ENCODE measurements at regions not wholly inside any gene's neighbourhood (a gene's known extent, or its start where the extent isn't known, plus 50 kb on each side); places are given as distances from the start of the nearest gene placed in this dataset.

- Histone ChIP-seq H3K9ac (ENCODE audit: insufficient read depth in 1 of 2, low read depth in 2 of 2, low read length in 2 of 2) (no peak overlapping the region), H2AFZ (ENCODE audit: low read depth, low read length) (no peak overlapping the region), H3K4me1 (replicated peaks in 1 of 2; ENCODE audit: control insufficient read depth in 2 of 2, insufficient read depth in 2 of 2, low read length in 2 of 2) (no peaks in the 10 kb centered on the region), H3K36me3 (ENCODE audit: control insufficient read depth, insufficient read depth, low read length) (no peaks in the 10 kb centered on the region), H3K4me3 (no peak overlapping the region), H3K4me2 (ENCODE audit: insufficient read depth, low read length) (no peak overlapping the region), H3K9me1 (ENCODE audit: control insufficient read depth, insufficient read depth, low read length) (no peaks in the 10 kb centered on the region), H3K27me3 (ENCODE audit: control insufficient read depth in 2 of 2, insufficient read depth in 2 of 2, low read length in 2 of 2) (no peaks in the 10 kb centered on the region), H3K27ac (ENCODE audit: extremely low read depth, low read depth, low read length) (no peak overlapping the region), H3K79me2 (ENCODE audit: control insufficient read depth, insufficient read depth, low read length) (no peaks in the 10 kb centered on the region), H4K20me1 (replicated peaks; ENCODE audit: control insufficient read depth, insufficient read depth, low read length) (no peaks in the 10 kb centered on the region), H3K9me3 (replicated peaks; ENCODE audit: control insufficient read depth, insufficient read depth, low read depth, low read length) (no peaks in the 10 kb centered on the region)
- TF ChIP-seq PHF21A (IDR thresholded peaks at IDR 0.05; ENCODE audit: borderline replicate concordance, low read depth): no peak
- in situ Hi-C loops (cut with MboI): no loop called here
- WGBS (ENCODE audit: insufficient coverage, low coverage, missing lambda C conversion rate): 0% methylated on average over 1 of the region's 1 CpG
- BruUV-seq (replicated peaks): no TSS peak
- POLR2A ChIA-PET: no interaction called here
- DNase-seq (ENCODE audit: extremely low read depth in 1 of 4, low spot score in 3 of 4) (no peak), FAIRE-seq (no peak), ATAC-seq (no peak)
- CTCF ChIA-PET (ENCODE audit: low intra/inter-chr PET ratio): no interaction called here
- intact Hi-C loops (cut with micrococcal nuclease): no loop called here
Measured at GRCh38 chr9:103296189-103296588, 301.1 kb downstream of the CYLC2 start.

GRCh38 chr9:103301051-103301450, 305.9 kb downstream of the CYLC2 start:
- in situ Hi-C loops (cut with MboI): no loop called here

More at GRCh38 chr9:103301051-103301450, 305.9 kb downstream of the CYLC2 start:
- ChIA-PET CTCF (ENCODE audit: low intra/inter-chr PET ratio) (no interaction called here), POLR2A (no interaction called here)
- intact Hi-C loops (cut with micrococcal nuclease): no loop called here
- H3K27me3 ChIP-seq (ENCODE audit: control insufficient read depth in 2 of 2, insufficient read depth in 2 of 2, low read length in 2 of 2): no peaks in the 10 kb centered on the region
- no peak for FAIRE-seq
- H3K4me3 ChIP-seq: no peak overlapping the region
- H3K9me1 ChIP-seq (ENCODE audit: control insufficient read depth, insufficient read depth, low read length): no peaks in the 10 kb centered on the region
- H3K79me2 ChIP-seq (ENCODE audit: control insufficient read depth, insufficient read depth, low read length): no peaks in the 10 kb centered on the region
- no peak overlapping the region for H2AFZ ChIP-seq (ENCODE audit: low read depth, low read length)
- no peak for ATAC-seq
- H3K27ac ChIP-seq (ENCODE audit: extremely low read depth, low read depth, low read length): no peak overlapping the region
- no peaks in the 10 kb centered on the region for H4K20me1 ChIP-seq (replicated peaks; ENCODE audit: control insufficient read depth, insufficient read depth, low read length)
- no peak for DNase-seq (ENCODE audit: extremely low read depth in 1 of 4, low spot score in 3 of 4)
- no peaks in the 10 kb centered on the region for H3K4me1 ChIP-seq (replicated peaks in 1 of 2; ENCODE audit: control insufficient read depth in 2 of 2, insufficient read depth in 2 of 2, low read length in 2 of 2)
- TF ChIP-seq TEAD4 (IDR thresholded peaks at IDR 0.05; ENCODE audit: low read length): no peak
- TF ChIP-seq TEAD4 (CRISPR knock-in tag; IDR thresholded peaks at IDR 0.05; ENCODE audit: borderline replicate concordance): no peak
- TF ChIP-seq FIP1L1 (IDR thresholded peaks at IDR 0.05; ENCODE audit: low read depth, low read length, poor library complexity, severe bottlenecking): no peak
- no peak for TF ChIP-seq NFIC (IDR thresholded peaks at IDR 0.05)
- no peak for TF ChIP-seq BCLAF1 (IDR thresholded peaks at IDR 0.05; ENCODE audit: borderline replicate concordance in 1 of 2, control insufficient read depth in 1 of 2, low read depth in 2 of 2, low read length in 1 of 2)
- no peak for TF ChIP-seq ZNF23 (CRISPR knock-in tag; IDR thresholded peaks at IDR 0.05)
- TF ChIP-seq ZNF41 (CRISPR knock-in tag; conservative IDR thresholded peaks at IDR 0.05): no peak
- no peak for TF ChIP-seq CHAMP1 (IDR thresholded peaks at IDR 0.05)
- H3K9ac ChIP-seq (ENCODE audit: insufficient read depth in 1 of 2, low read depth in 2 of 2, low read length in 2 of 2): no peak overlapping the region
- H3K9me3 ChIP-seq (replicated peaks; ENCODE audit: control insufficient read depth, insufficient read depth, low read depth, low read length): no peaks in the 10 kb centered on the region
- no TSS peak for BruUV-seq (replicated peaks)
- WGBS (ENCODE audit: insufficient coverage, low coverage, missing lambda C conversion rate): 0% methylated on average over 2 of the region's 2 CpGs
- H3K4me2 ChIP-seq (ENCODE audit: insufficient read depth, low read length): no peak overlapping the region
- no peaks in the 10 kb centered on the region for H3K36me3 ChIP-seq (ENCODE audit: control insufficient read depth, insufficient read depth, low read length)
